ENCODE measurements at regions not wholly inside any gene's neighbourhood (a gene's known extent, or its start where the extent isn't known, plus 50 kb on each side); places are given as distances from the start of the nearest gene placed in this dataset.

- DNase-seq (ENCODE audit: low read depth) = no peak
These were observed 76.1 kb upstream of the MANEA start for GRCh38 chr6:95501032-95501904.

- no peak for DNase-seq (ENCODE audit: low read depth)
These were observed 73.8 kb upstream of the MANEA start for GRCh38 chr6:95503568-95503967.

GRCh38 chr6:95511404-95511803, 65.9 kb upstream of the MANEA start:
- DNase-seq (ENCODE audit: low read depth) = no peak

GRCh38 chr6:95515975-95516374, 61.4 kb upstream of the MANEA start:
- no peak for DNase-seq (ENCODE audit: low read depth)

- no peak for DNase-seq (ENCODE audit: low read depth)
These were observed 60.3 kb upstream of the MANEA start for GRCh38 chr6:95517004-95517403.

DNA sequence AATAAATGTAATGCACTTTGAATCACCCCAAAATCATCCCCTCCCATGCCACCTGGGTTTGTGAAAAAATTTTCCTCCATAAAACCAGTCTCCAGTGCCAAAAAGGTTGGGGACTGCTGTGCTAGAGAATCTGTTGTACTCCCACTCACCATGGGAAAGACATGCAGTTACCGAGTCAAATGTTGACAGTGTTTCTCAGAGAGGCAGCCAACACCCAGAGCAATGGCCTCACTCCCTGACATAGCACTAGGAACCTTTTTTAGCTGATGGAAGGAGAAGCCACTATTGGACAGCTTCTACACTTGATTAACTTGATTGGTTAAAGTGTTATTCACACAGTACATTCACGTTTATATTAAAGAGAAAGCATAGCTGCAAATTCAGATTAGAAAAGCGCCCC, 59.8 kb upstream of the MANEA start:
- no peak for DNase-seq (ENCODE audit: low read depth)

GRCh38 chr6:95518630-95519227, 58.6 kb upstream of the MANEA start:
- no peak for DNase-seq (ENCODE audit: low read depth)

- DNase-seq (ENCODE audit: low read depth) = no peak
These were observed 57.9 kb upstream of the MANEA start for GRCh38 chr6:95519228-95520037.

- DNase-seq (ENCODE audit: low read depth) = no peak
These were observed 56.2 kb upstream of the MANEA start for GRCh38 chr6:95521181-95521580.

Measured in GM04504 (cell line).